Myocyte (in vitro differentiated cells): ENCODE measurements at regions not wholly inside any gene's neighbourhood (a gene's known extent, or its start where the extent isn't known, plus 50 kb on each side); places are given as distances from the start of the nearest gene placed in this dataset.

Experiments
- DNase-seq: peaks from one replicate; pipeline ENCODE4 v3.0.0-alpha.2; 2012; ENCODE audit warnings: low read depth

- no peak for DNase-seq
These were observed 378.8 kb upstream of the TMPO start for GRCh38 chr12:98136544-98136943.

- no peak for DNase-seq
These were observed 378.1 kb upstream of the TMPO start for GRCh38 chr12:98137278-98137677.

GRCh38 chr12:98144953-98145352, 370.4 kb upstream of the TMPO start:
- DNase-seq: no peak

- no peak for DNase-seq
These were observed 369.3 kb upstream of the TMPO start for GRCh38 chr12:98146043-98146442.

GRCh38 chr12:98146487-98146886, 368.9 kb upstream of the TMPO start:
- DNase-seq: no peak

- DNase-seq: no peak
These were observed 366.1 kb upstream of the TMPO start for GRCh38 chr12:98149270-98149669.

- DNase-seq: no peak
These were observed 365.6 kb upstream of the TMPO start for GRCh38 chr12:98149691-98150210.

GRCh38 chr12:98151105-98151590, 364.2 kb upstream of the TMPO start:
- DNase-seq: no peak

- DNase-seq: no peak
These were observed 363.4 kb upstream of the TMPO start for GRCh38 chr12:98151984-98152383.

- no peak for DNase-seq
These were observed 360.5 kb upstream of the TMPO start for GRCh38 chr12:98154850-98155249.

GRCh38 chr12:98156697-98157096, 358.7 kb upstream of the TMPO start:
- DNase-seq: no peak

- DNase-seq: no peak
These were observed 352.3 kb upstream of the TMPO start for GRCh38 chr12:98162906-98163678.

- DNase-seq: no peak
These were observed 343.1 kb upstream of the TMPO start for GRCh38 chr12:98172304-98172703.

GRCh38 chr12:98172801-98173200, 342.6 kb upstream of the TMPO start:
- DNase-seq: no peak

GRCh38 chr12:98173773-98174427, 341.5 kb upstream of the TMPO start:
- DNase-seq: no peak

GRCh38 chr12:98174428-98174809, 341.0 kb upstream of the TMPO start:
- no peak for DNase-seq

GRCh38 chr12:98178126-98178525, 337.3 kb upstream of the TMPO start:
- DNase-seq: no peak

- no peak for DNase-seq
These were observed 336.2 kb upstream of the TMPO start for GRCh38 chr12:98179151-98179550.

GRCh38 chr12:98180603-98181002, 334.8 kb upstream of the TMPO start:
- no peak for DNase-seq

GRCh38 chr12:98182821-98183220, 332.6 kb upstream of the TMPO start:
- DNase-seq: no peak

GRCh38 chr12:98185606-98186005, 329.8 kb upstream of the TMPO start:
- DNase-seq: peak; percentile 47

- no peak for DNase-seq
These were observed 326.7 kb upstream of the TMPO start for GRCh38 chr12:98188650-98189077.

- no peak for DNase-seq
These were observed 320.8 kb upstream of the TMPO start for GRCh38 chr12:98194591-98194990.
